ENCODE measurements at regions not wholly inside any gene's neighbourhood (a gene's known extent, or its start where the extent isn't known, plus 50 kb on each side); places are given as distances from the start of the nearest gene placed in this dataset.

GRCh38 chrX:33607042-33607595 lies 395.8 kb upstream of the DMD start:
- TF ChIP-seq CTCF (IDR thresholded peaks at IDR 0.05 in 2 of 3, conservative IDR thresholded peaks at IDR 0.05 in 1 of 3; ENCODE audit: borderline replicate concordance in 1 of 3, insufficient read depth in 1 of 3, low read depth in 2 of 3, low read length in 2 of 3) = no peak
- TF ChIP-seq ATF3 (IDR thresholded peaks at IDR 0.05) = no peak
- no peak for TF ChIP-seq TCF7L2 (IDR thresholded peaks at IDR 0.05; ENCODE audit: borderline replicate concordance, extremely low read depth, insufficient read depth, insufficient read length)
- TF ChIP-seq EGR1 (IDR thresholded peaks at IDR 0.05; ENCODE audit: low read depth) = no peak
- no peak for TF ChIP-seq EZH2 (IDR thresholded peaks at IDR 0.05)
- TF ChIP-seq POLR2AphosphoS5 (IDR thresholded peaks at IDR 0.05; ENCODE audit: low read depth, low read length) = no peak
- no peak for TF ChIP-seq SIN3A (IDR thresholded peaks at IDR 0.05; ENCODE audit: low read depth)
- no peak for TF ChIP-seq ZFX (IDR thresholded peaks at IDR 0.05)
- no peak for TF ChIP-seq JUND (IDR thresholded peaks at IDR 0.05)
